Left ventricle myocardium superior (tissue), 1 donor: ENCODE measurements at regions not wholly inside any gene's neighbourhood (a gene's known extent, or its start where the extent isn't known, plus 50 kb on each side); places are given as distances from the start of the nearest gene placed in this dataset.
"Not testable (repeated sequence)": the region's sequence is repeated elsewhere in the genome, so short reads cannot be mapped to it uniquely, and the experiment has no call there.

Experiments
- ATAC-seq: fragments of 200-7000 bp; cut with Tn5 transposase; one replicate; pipeline ENCODE4 v1.9.1; 2020; ENCODE audit warnings: mild to moderate bottlenecking, moderate library complexity
- DNase-seq: peaks from one replicate; pipeline ENCODE4 v3.0.0-alpha.2; 2020
- intact Hi-C: fragments of 100-400 bp; cut with micrococcal nuclease; formaldehyde crosslinking; loops from one replicate; pipeline ENCODE4 v1.11.0; 2022
- donor health status: DM: no; HTN: yes; CAD: no; lungs with severe emphysema.

- ATAC-seq, result no peak
- DNase-seq, result no peak
- intact Hi-C loops, result no loop called here
These were observed 423.1 kb downstream of the TOX3 start for GRCh38 chr16:52123842-52124241.

GRCh38 chr16:52123061-52123839 lies 423.7 kb downstream of the TOX3 start:
- ATAC-seq (peak; percentile 94), DNase-seq (no peak)
- intact Hi-C loops, result no loop called here

- intact Hi-C loops, result no loop called here
- ATAC-seq (no peak), DNase-seq (no peak)
These were observed 429.8 kb downstream of the TOX3 start for GRCh38 chr16:52117171-52117570.

GRCh38 chr16:52114379-52114778 lies 432.6 kb downstream of the TOX3 start:
- ATAC-seq (no peak), DNase-seq (no peak)
- intact Hi-C loops, result no loop called here

- DNase-seq, result no peak
- no peak for ATAC-seq
- intact Hi-C loops, result no loop called here
These were observed 433.3 kb downstream of the TOX3 start for GRCh38 chr16:52113533-52114183.

- DNase-seq, intact Hi-C loops, ATAC-seq: not testable (repeated sequence)
These were observed 441.9 kb downstream of the TOX3 start for GRCh38 chr16:52104993-52105392.

GRCh38 chr16:52103791-52104190 lies 443.2 kb downstream of the TOX3 start:
- intact Hi-C loops, result no loop called here
- ATAC-seq (no peak), DNase-seq (no peak)

- ATAC-seq, result no peak
These were observed 445.7 kb downstream of the TOX3 start for GRCh38 chr16:52101246-52101645.

GRCh38 chr16:52099382-52099781 lies 447.6 kb downstream of the TOX3 start:
- intact Hi-C loops, result no loop called here
- ATAC-seq, result no peak
- no peak for DNase-seq

More at GRCh38 chr16:52101246-52101645, 445.7 kb downstream of the TOX3 start:
- intact Hi-C loops, result no loop called here
- DNase-seq, result no peak

- ATAC-seq (no peak), DNase-seq (no peak)
- intact Hi-C loops, result no loop called here
These were observed 451.5 kb downstream of the TOX3 start for GRCh38 chr16:52095471-52095870.

GRCh38 chr16:52092126-52092525 lies 454.8 kb downstream of the TOX3 start:
- intact Hi-C loops, result no loop called here
- DNase-seq (no peak), ATAC-seq (no peak)

GRCh38 chr16:52090080-52090479 lies 456.9 kb downstream of the TOX3 start:
- ATAC-seq (no peak), DNase-seq (no peak)
- intact Hi-C loops, result no loop called here

- DNase-seq, result no peak
- intact Hi-C loops, result no loop called here
- ATAC-seq, result no peak
These were observed 457.5 kb downstream of the TOX3 start for GRCh38 chr16:52089476-52089875.

- ATAC-seq, result no peak
- intact Hi-C loops, result no loop called here
- no peak for DNase-seq
These were observed 460.0 kb downstream of the TOX3 start for GRCh38 chr16:52086901-52087300.

GRCh38 chr16:52078716-52079655 lies 468.0 kb downstream of the TOX3 start:
- no peak for DNase-seq
- intact Hi-C loops, result no loop called here

GRCh38 chr16:52077607-52078006 lies 469.3 kb downstream of the TOX3 start:
- ATAC-seq (no peak), DNase-seq (no peak)
- intact Hi-C loops, result no loop called here

More at GRCh38 chr16:52078716-52079655, 468.0 kb downstream of the TOX3 start:
- no peak for ATAC-seq

- no peak for ATAC-seq
- DNase-seq, result no peak
- intact Hi-C loops, result no loop called here
These were observed 470.1 kb downstream of the TOX3 start for GRCh38 chr16:52076801-52077201.

- intact Hi-C loops, result no loop called here
- DNase-seq (no peak), ATAC-seq (no peak)
These were observed 470.6 kb downstream of the TOX3 start for GRCh38 chr16:52076332-52076731.

GRCh38 chr16:52074133-52074532 lies 472.8 kb downstream of the TOX3 start:
- no peak for DNase-seq
- intact Hi-C loops, result no loop called here
- ATAC-seq, result no peak

GRCh38 chr16:52073024-52073423 lies 473.9 kb downstream of the TOX3 start:
- DNase-seq, result no peak
- no peak for ATAC-seq
- intact Hi-C loops, result no loop called here
